H9 (cell line): ENCODE measurements at regions not wholly inside any gene's neighbourhood (a gene's known extent, or its start where the extent isn't known, plus 50 kb on each side); places are given as distances from the start of the nearest gene placed in this dataset.

Experiments used
- DNase-seq: peaks from one replicate; pipeline ENCODE4 v3.0.0-alpha.2; 2017
- H2AFZ ChIP-seq: one replicate; pipeline ENCODE4 v1.6.1; 2013; ENCODE audit warnings: mild to moderate bottlenecking, low read length, control low read depth, moderate library complexity
- H2AK5ac ChIP-seq: 2 replicates; pipeline ENCODE4 v1.6.1; 2013; ENCODE audit warnings: low read length, control low read depth, mixed read lengths; ENCODE audit not compliant: insufficient read length
- H2BK120ac ChIP-seq: one replicate; pipeline ENCODE4 v1.6.1; 2013; ENCODE audit warnings: low read depth, mild to moderate bottlenecking, low read length, control low read depth, inconsistent platforms; ENCODE audit not compliant: poor library complexity, severe bottlenecking
- H2BK12ac ChIP-seq: 2 replicates; pipeline ENCODE4 v1.6.1; 2013; ENCODE audit warnings: low read length, control low read depth, mixed read lengths, low read depth; ENCODE audit not compliant: insufficient read length
- H2BK15ac ChIP-seq: 2 replicates; pipeline ENCODE4 v1.6.1; 2013; ENCODE audit warnings: low read depth, low read length, control low read depth
- H2BK20ac ChIP-seq: one replicate; pipeline ENCODE4 v1.6.1; 2013; ENCODE audit warnings: low read depth, mild to moderate bottlenecking, low read length, control low read depth, inconsistent platforms; ENCODE audit not compliant: poor library complexity, severe bottlenecking
- H2BK5ac ChIP-seq: 2 replicates; pipeline ENCODE4 v1.6.1; 2013; ENCODE audit warnings: low read length, control low read depth, mixed read lengths; ENCODE audit not compliant: insufficient read length
- H3K14ac ChIP-seq: 2 replicates; pipeline ENCODE4 v1.6.1; 2013; ENCODE audit warnings: low read length, control low read depth; ENCODE audit not compliant: insufficient read depth
- H3K18ac ChIP-seq: 2 replicates; pipeline ENCODE4 v1.6.1; 2013; ENCODE audit warnings: low read depth, mild to moderate bottlenecking, mixed read lengths, low read length, control low read depth; ENCODE audit not compliant: insufficient read length
- H3K23ac ChIP-seq: 2 replicates; pipeline ENCODE4 v1.6.1; 2013; ENCODE audit warnings: low read length, control low read depth, mixed read lengths, low read depth; ENCODE audit not compliant: insufficient read length
- H3K23me2 ChIP-seq: 2 replicates; pipeline ENCODE4 v1.6.1; 2013; ENCODE audit warnings: low read depth, mild to moderate bottlenecking, mixed read lengths, low read length, control low read depth; ENCODE audit not compliant: insufficient read length, poor library complexity, severe bottlenecking
- H3K27ac ChIP-seq: 2 replicates; pipeline ENCODE4 v1.5.1; 2013; ENCODE audit warnings: low read length, control low read depth, mixed read lengths, low read depth; ENCODE audit not compliant: insufficient read length
- H3K27me3 ChIP-seq: 2 replicates; pipeline ENCODE4 v1.6.1; 2013; ENCODE audit warnings: low read length, control low read depth, inconsistent platforms; ENCODE audit not compliant: insufficient read depth
- H3K4ac ChIP-seq: 2 replicates; pipeline ENCODE4 v1.6.1; 2013; ENCODE audit warnings: low read depth, mild to moderate bottlenecking, control low read depth, inconsistent platforms, low read length, moderate library complexity
- H3K4me1 ChIP-seq: 2 replicates; pipeline ENCODE4 v1.6.1; 2013; ENCODE audit warnings: low read length, control low read depth, inconsistent platforms; ENCODE audit not compliant: insufficient read depth
- H3K4me2 ChIP-seq: 2 replicates; pipeline ENCODE4 v1.6.1; 2013; ENCODE audit warnings: low read length, control low read depth, mixed read lengths; ENCODE audit not compliant: insufficient read length, insufficient read depth
- H3K56ac ChIP-seq: 2 replicates; pipeline ENCODE4 v1.6.1; 2013; ENCODE audit warnings: low read depth, mild to moderate bottlenecking, mixed read lengths, low read length, control low read depth; ENCODE audit not compliant: insufficient read length
- H3K79me1 ChIP-seq: 2 replicates; pipeline ENCODE4 v1.6.1; 2013; ENCODE audit warnings: low read depth, mild to moderate bottlenecking, moderate library complexity, low read length, control low read depth, inconsistent platforms; ENCODE audit not compliant: insufficient read depth, poor library complexity, severe bottlenecking
- H3K79me2 ChIP-seq: 2 replicates; pipeline ENCODE4 v1.6.1; 2013; ENCODE audit warnings: low read length, control low read depth, inconsistent platforms; ENCODE audit not compliant: insufficient read depth
- H3K9ac ChIP-seq: 2 replicates; pipeline ENCODE4 v1.6.1; 2013; ENCODE audit warnings: low read length, control low read depth, mixed read lengths; ENCODE audit not compliant: insufficient read length; ENCODE audit errors: extremely low read depth
- H3K9me3 ChIP-seq: one replicate; pipeline ENCODE4 v1.6.1; 2013; ENCODE audit warnings: low read depth, low read length, inconsistent platforms; ENCODE audit not compliant: control insufficient read depth
- H3T11ph ChIP-seq: one replicate; pipeline ENCODE4 v1.6.1; 2013; ENCODE audit warnings: mild to moderate bottlenecking, low read length, control low read depth, inconsistent platforms
- H4K20me1 ChIP-seq: one replicate; pipeline ENCODE4 v1.6.1; 2013; ENCODE audit not compliant: control insufficient read depth, insufficient read length, insufficient read depth
- H4K5ac ChIP-seq: 2 replicates; pipeline ENCODE4 v1.6.1; 2013; ENCODE audit warnings: low read depth, mild to moderate bottlenecking, mixed read lengths, low read length, control low read depth; ENCODE audit not compliant: insufficient read length
- H4K8ac ChIP-seq: replicated peaks from 2 replicates; pipeline ENCODE4 v1.6.1; 2013; ENCODE audit warnings: low read length, control low read depth, mixed read lengths, low read depth; ENCODE audit not compliant: insufficient read length
- H4K91ac ChIP-seq: 2 replicates; pipeline ENCODE4 v1.6.1; 2013; ENCODE audit warnings: low read depth, mild to moderate bottlenecking, moderate library complexity, mixed read lengths, low read length, control low read depth; ENCODE audit not compliant: insufficient read length
- H3K27ac Mint-ChIP-seq, 3 experiments: 2 replicates in 2 of 3; 3 replicates in 1 of 3; pipeline ENCODE4 v1.8.0; 2020 to 2021; ENCODE audit warnings: mixed read lengths in 3 of 3, mild to moderate bottlenecking in 1 of 3, moderate library complexity in 1 of 3
- H3K27me3 Mint-ChIP-seq: 2 replicates; pipeline ENCODE4 v1.8.0; 2021; ENCODE audit warnings: low read depth, mild to moderate bottlenecking, moderate library complexity, mixed read lengths
- H3K36me3 Mint-ChIP-seq, 3 experiments: 2 replicates in 2 of 3; 3 replicates in 1 of 3; pipeline ENCODE4 v1.8.0; 2020 to 2021; ENCODE audit warnings: low read depth in 3 of 3, mixed read lengths in 3 of 3; ENCODE audit not compliant: insufficient read depth in 1 of 3
- H3K4me1 Mint-ChIP-seq, 2 experiments: 2 replicates each; pipeline ENCODE4 v1.8.0; 2020; ENCODE audit warnings: mixed read lengths in 2 of 2
- H3K4me3 Mint-ChIP-seq, 2 experiments: 2 replicates in 1 of 2; 3 replicates in 1 of 2; pipeline ENCODE4 v1.8.0; 2020 to 2021; ENCODE audit warnings: mild to moderate bottlenecking in 2 of 2, mixed read lengths in 2 of 2, moderate library complexity in 1 of 2
- H3K9me3 Mint-ChIP-seq, 2 experiments: 2 replicates in 1 of 2; 3 replicates in 1 of 2; pipeline ENCODE4 v1.8.0; 2020; ENCODE audit warnings: mild to moderate bottlenecking in 2 of 2, mixed read lengths in 2 of 2, moderate library complexity in 1 of 2
- CTCF ChIP-seq: fragments of 200-600 bp; sonication (generic); conservative IDR thresholded peaks from 3 replicates; pipeline ENCODE4 v1.8.0; 2021; ENCODE audit warnings: antibody characterized with exemption, mild to moderate bottlenecking

GRCh38 chrX:26309262-26309661 is 93.3 kb downstream of the MAGEB5 start:
- Mint-ChIP-seq H3K4me3 (no peak overlapping the region), H3K27me3 (no peaks in the 10 kb centered on the region), H3K4me1 (peaks cover 2 to 3% of the 10 kb centered on the region in 2 experiments; a peak in 2 of 4 replicates), H3K27ac (no peak overlapping the region), H3K9me3 (peaks cover 49% of the 10 kb centered on the region in 2 experiments), H3K36me3 (peaks cover 0 to 4% (median 0%) of the 10 kb centered on the region in 3 experiments; a peak in 1 of 7 replicates)
- H2BK120ac ChIP-seq: no peak overlapping the region
- H4K5ac ChIP-seq: no peak overlapping the region
- no peak overlapping the region for H3K18ac ChIP-seq
- no peak overlapping the region for H3K9ac ChIP-seq
- H3K23me2 ChIP-seq: no peaks in the 10 kb centered on the region
- H3K27ac ChIP-seq: no peak overlapping the region
- H3K9me3 ChIP-seq: no peaks in the 10 kb centered on the region
- H3K79me1 ChIP-seq: no peaks in the 10 kb centered on the region
- H4K8ac ChIP-seq: no peak overlapping the region
- no peak overlapping the region for H3K4me2 ChIP-seq
- H2BK15ac ChIP-seq: no peak overlapping the region
- no peaks in the 10 kb centered on the region for H3K27me3 ChIP-seq
- H3T11ph ChIP-seq: no peak overlapping the region
- no peak overlapping the region for H2AFZ ChIP-seq
- H3K4me1 ChIP-seq: no peaks in the 10 kb centered on the region
- no peak for DNase-seq
- no peak overlapping the region for H3K56ac ChIP-seq
- no peak overlapping the region for H4K91ac ChIP-seq
- H3K4ac ChIP-seq: no peak overlapping the region
- no peak overlapping the region for H2BK12ac ChIP-seq
- H3K23ac ChIP-seq: no peak overlapping the region
- H3K79me2 ChIP-seq: no peaks in the 10 kb centered on the region
- H2AK5ac ChIP-seq: no peak overlapping the region
- no peak overlapping the region for H2BK20ac ChIP-seq
- no peak overlapping the region for H3K14ac ChIP-seq
- H2BK5ac ChIP-seq: no peak overlapping the region
- no peak for TF ChIP-seq CTCF
- no peaks in the 10 kb centered on the region for H4K20me1 ChIP-seq
